ENCODE measurements at regions not wholly inside any gene's neighbourhood (a gene's known extent, or its start where the extent isn't known, plus 50 kb on each side); places are given as distances from the start of the nearest gene placed in this dataset.

DNA sequence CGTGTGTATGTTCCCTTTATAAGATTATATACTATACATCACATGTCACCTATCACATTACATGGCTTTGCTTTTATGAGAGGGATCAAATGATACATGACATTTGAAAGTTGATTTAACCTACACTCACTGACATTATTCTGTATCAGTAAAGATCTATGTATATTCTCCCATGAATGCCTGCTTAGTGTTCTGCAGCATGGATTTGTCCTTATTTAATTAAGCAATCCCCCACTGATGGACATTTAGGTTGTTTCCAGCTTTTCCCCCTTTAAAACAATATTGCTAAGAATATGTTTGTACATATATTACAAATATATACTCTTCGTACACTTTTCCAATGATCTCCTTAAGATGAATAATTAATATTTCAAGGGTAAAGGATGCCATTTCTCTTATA is 297.4 kb downstream of the TFAP2C start:
- Histone ChIP-seq H3K27ac (ENCODE audit: low read depth in 1 of 2, low read length in 2 of 2) (no peak overlapping the region), H3K4me3 (ENCODE audit: low read length) (no peak overlapping the region), H3K9me3 (ENCODE audit: control insufficient read depth in 1 of 2, insufficient read depth in 1 of 2, low read length in 2 of 2) (peaks cover 3 to 12% of the 10 kb centered on the region in 2 experiments), H3K4me1 (ENCODE audit: insufficient read depth, low read length) (peaks cover 3% of the 10 kb centered on the region), H3K36me3 (ENCODE audit: insufficient read depth, low read length) (no peaks in the 10 kb centered on the region), H3K27me3 (ENCODE audit: control insufficient read depth in 1 of 2, insufficient read depth in 2 of 2, low read length in 2 of 2) (peaks cover 33 to 63% of the 10 kb centered on the region in 2 experiments)
- Mint-ChIP-seq H3K4me1 (ENCODE audit: low read depth) (peaks cover 13% of the 10 kb centered on the region), H3K36me3 (ENCODE audit: low read depth) (no peaks in the 10 kb centered on the region), H3K4me3 (no peak overlapping the region), H3K27me3 (peaks cover 85% of the 10 kb centered on the region), H3K27ac (no peak overlapping the region), H3K9me3 (no peaks in the 10 kb centered on the region)
- ChIA-PET CTCF (no interaction called here), POLR2A (no interaction called here)
- intact Hi-C loops (cut with DNase I, micrococcal nuclease) = no loop called here
- TF ChIP-seq, protein P1, sequence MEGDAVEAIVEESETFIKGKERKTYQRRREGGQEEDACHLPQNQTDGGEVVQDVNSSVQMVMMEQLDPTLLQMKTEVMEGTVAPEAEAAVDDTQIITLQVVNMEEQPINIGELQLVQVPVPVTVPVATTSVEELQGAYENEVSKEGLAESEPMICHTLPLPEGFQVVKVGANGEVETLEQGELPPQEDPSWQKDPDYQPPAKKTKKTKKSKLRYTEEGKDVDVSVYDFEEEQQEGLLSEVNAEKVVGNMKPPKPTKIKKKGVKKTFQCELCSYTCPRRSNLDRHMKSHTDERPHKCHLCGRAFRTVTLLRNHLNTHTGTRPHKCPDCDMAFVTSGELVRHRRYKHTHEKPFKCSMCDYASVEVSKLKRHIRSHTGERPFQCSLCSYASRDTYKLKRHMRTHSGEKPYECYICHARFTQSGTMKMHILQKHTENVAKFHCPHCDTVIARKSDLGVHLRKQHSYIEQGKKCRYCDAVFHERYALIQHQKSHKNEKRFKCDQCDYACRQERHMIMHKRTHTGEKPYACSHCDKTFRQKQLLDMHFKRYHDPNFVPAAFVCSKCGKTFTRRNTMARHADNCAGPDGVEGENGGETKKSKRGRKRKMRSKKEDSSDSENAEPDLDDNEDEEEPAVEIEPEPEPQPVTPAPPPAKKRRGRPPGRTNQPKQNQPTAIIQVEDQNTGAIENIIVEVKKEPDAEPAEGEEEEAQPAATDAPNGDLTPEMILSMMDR (IDR thresholded peaks at IDR 0.05) = no peak
- DNase-seq (no peak), ATAC-seq (ENCODE audit: poor library complexity) (no peak)

GRCh38 chr20:56927127-56927526 is 298.0 kb downstream of the TFAP2C start:
- Histone ChIP-seq H3K27me3 (ENCODE audit: control insufficient read depth in 1 of 2, insufficient read depth in 2 of 2, low read length in 2 of 2) (peaks cover 38 to 64% of the 10 kb centered on the region in 2 experiments), H3K4me1 (ENCODE audit: insufficient read depth, low read length) (peaks cover 3% of the 10 kb centered on the region), H3K9me3 (ENCODE audit: control insufficient read depth in 1 of 2, insufficient read depth in 1 of 2, low read length in 2 of 2) (peaks cover 3 to 12% of the 10 kb centered on the region in 2 experiments), H3K27ac (ENCODE audit: low read depth in 1 of 2, low read length in 2 of 2) (no peak overlapping the region), H3K4me3 (ENCODE audit: low read length) (no peak overlapping the region), H3K36me3 (ENCODE audit: insufficient read depth, low read length) (no peaks in the 10 kb centered on the region)
- H3K27ac Mint-ChIP-seq = no peak overlapping the region
- ChIA-PET CTCF (no interaction called here), POLR2A (no interaction called here)
- peaks cover 78% of the 10 kb centered on the region for H3K27me3 Mint-ChIP-seq
- no peak overlapping the region for H3K4me3 Mint-ChIP-seq
- no peak for ATAC-seq (ENCODE audit: poor library complexity)
- H3K4me1 Mint-ChIP-seq (ENCODE audit: low read depth) = peaks cover 13% of the 10 kb centered on the region
- TF ChIP-seq, protein P1 (IDR thresholded peaks at IDR 0.05) = no peak
- no peak for DNase-seq
- intact Hi-C loops (cut with DNase I, micrococcal nuclease) = no loop called here
- H3K9me3 Mint-ChIP-seq = no peaks in the 10 kb centered on the region
- H3K36me3 Mint-ChIP-seq (ENCODE audit: low read depth) = no peaks in the 10 kb centered on the region

DNA sequence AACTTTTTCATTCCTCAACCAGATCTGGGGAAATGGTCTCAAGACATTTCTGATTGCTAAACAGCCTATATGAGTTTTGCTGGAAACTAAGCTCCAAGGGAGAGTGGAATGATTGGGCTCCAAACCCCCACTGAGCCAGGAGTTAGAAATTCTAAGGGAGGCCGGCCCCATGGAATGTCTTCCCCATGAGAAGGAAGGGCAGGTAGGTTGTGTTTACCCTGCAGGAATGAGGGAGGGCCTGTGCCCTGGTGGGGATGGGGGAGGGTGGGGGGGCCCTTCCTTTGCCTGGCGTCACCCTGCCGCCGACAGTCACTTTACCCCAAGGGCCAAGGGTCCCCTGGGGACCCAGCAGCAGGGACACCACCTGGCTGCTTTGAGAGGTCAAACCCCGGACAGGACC is 298.9 kb downstream of the TFAP2C start:
- Histone ChIP-seq H3K9me3 (ENCODE audit: control insufficient read depth in 1 of 2, insufficient read depth in 1 of 2, low read length in 2 of 2) (peaks cover 3 to 12% of the 10 kb centered on the region in 2 experiments), H3K27ac (ENCODE audit: low read depth in 1 of 2, low read length in 2 of 2) (no peak overlapping the region), H3K27me3 (ENCODE audit: control insufficient read depth in 1 of 2, insufficient read depth in 2 of 2, low read length in 2 of 2) (peaks cover 37 to 56% of the 10 kb centered on the region in 2 experiments), H3K36me3 (ENCODE audit: insufficient read depth, low read length) (no peaks in the 10 kb centered on the region), H3K4me1 (ENCODE audit: insufficient read depth, low read length) (peaks cover 3% of the 10 kb centered on the region), H3K4me3 (ENCODE audit: low read length) (no peak overlapping the region)
- ChIA-PET CTCF (no interaction called here), POLR2A (no interaction called here)
- no peaks in the 10 kb centered on the region for H3K36me3 Mint-ChIP-seq (ENCODE audit: low read depth)
- DNase-seq (no peak), ATAC-seq (ENCODE audit: poor library complexity) (no peak)
- H3K4me1 Mint-ChIP-seq (ENCODE audit: low read depth) = peaks cover 13% of the 10 kb centered on the region
- peaks cover 76% of the 10 kb centered on the region for H3K27me3 Mint-ChIP-seq
- intact Hi-C loops (cut with DNase I, micrococcal nuclease) = no loop called here
- no peaks in the 10 kb centered on the region for H3K9me3 Mint-ChIP-seq
- no peak overlapping the region for H3K27ac Mint-ChIP-seq
- TF ChIP-seq, protein P1 (IDR thresholded peaks at IDR 0.05) = no peak
- no peak overlapping the region for H3K4me3 Mint-ChIP-seq

Measured in CD4-positive, alpha-beta T cell (primary cell).